GM18951 (cell line): ENCODE measurements at regions not wholly inside any gene's neighbourhood (a gene's known extent, or its start where the extent isn't known, plus 50 kb on each side); places are given as distances from the start of the nearest gene placed in this dataset.
"Not testable (repeated sequence)": the region's sequence is repeated elsewhere in the genome, so short reads cannot be mapped to it uniquely, and the experiment has no call there.

Experiments used
- POLR2A ChIP-seq: IDR thresholded peaks from 4 replicates; pipeline ENCODE4 v1.6.1; 2011; ENCODE audit warnings: mild to moderate bottlenecking; ENCODE audit not compliant: insufficient read length, insufficient read depth; ENCODE audit errors: extremely low read depth
- in situ Hi-C: fragments of 300-500 bp; cut with MboI; formaldehyde crosslinking; loops from one replicate; pipeline ENCODE4 v1.12.0; 2022; ENCODE audit warnings: low sequenced_read_pairs, mixed read lengths, inconsistent platforms; ENCODE audit not compliant: unreplicated experiment

- in situ Hi-C loops, result not testable (repeated sequence)
- TF ChIP-seq POLR2A, result peak; percentile 24
These were observed 104.7 kb upstream of the EPB41L4A start for GRCh38 chr5:112523674-112524263.

GRCh38 chr5:112525217-112525616 lies 106.1 kb upstream of the EPB41L4A start:
- in situ Hi-C loops, result no loop called here
- no peak for TF ChIP-seq POLR2A

GRCh38 chr5:112528928-112529327 lies 109.9 kb upstream of the EPB41L4A start:
- no peak for TF ChIP-seq POLR2A
- in situ Hi-C loops, result no loop called here

- in situ Hi-C loops, result no loop called here
- no peak for TF ChIP-seq POLR2A
These were observed 110.4 kb upstream of the EPB41L4A start for GRCh38 chr5:112529525-112529924.

GRCh38 chr5:112532654-112533360 lies 113.7 kb upstream of the EPB41L4A start:
- in situ Hi-C loops, result no loop called here
- TF ChIP-seq POLR2A, result no peak

GRCh38 chr5:112533362-112533761 lies 114.3 kb upstream of the EPB41L4A start:
- no peak for TF ChIP-seq POLR2A
- in situ Hi-C loops, result no loop called here

- TF ChIP-seq POLR2A, result no peak
- in situ Hi-C loops, result no loop called here
These were observed 115.0 kb upstream of the EPB41L4A start for GRCh38 chr5:112534067-112534583.

GRCh38 chr5:112534611-112535255 lies 115.7 kb upstream of the EPB41L4A start:
- in situ Hi-C loops, result no loop called here
- TF ChIP-seq POLR2A, result no peak

- TF ChIP-seq POLR2A, result no peak
- in situ Hi-C loops, result no loop called here
These were observed 116.3 kb upstream of the EPB41L4A start for GRCh38 chr5:112535356-112535755.

GRCh38 chr5:112544558-112544957 lies 125.5 kb upstream of the EPB41L4A start:
- in situ Hi-C loops, result not testable (repeated sequence)

- in situ Hi-C loops, result no loop called here
- no peak for TF ChIP-seq POLR2A
These were observed 128.0 kb upstream of the EPB41L4A start for GRCh38 chr5:112546946-112547592.

- TF ChIP-seq POLR2A, result no peak
- in situ Hi-C loops, result no loop called here
These were observed 129.3 kb upstream of the EPB41L4A start for GRCh38 chr5:112548246-112548881.

GRCh38 chr5:112549127-112549526 lies 130.1 kb upstream of the EPB41L4A start:
- no peak for TF ChIP-seq POLR2A
- in situ Hi-C loops, result no loop called here
